ENCODE measurements at regions not wholly inside any gene's neighbourhood (a gene's known extent, or its start where the extent isn't known, plus 50 kb on each side); places are given as distances from the start of the nearest gene placed in this dataset.

DNA sequence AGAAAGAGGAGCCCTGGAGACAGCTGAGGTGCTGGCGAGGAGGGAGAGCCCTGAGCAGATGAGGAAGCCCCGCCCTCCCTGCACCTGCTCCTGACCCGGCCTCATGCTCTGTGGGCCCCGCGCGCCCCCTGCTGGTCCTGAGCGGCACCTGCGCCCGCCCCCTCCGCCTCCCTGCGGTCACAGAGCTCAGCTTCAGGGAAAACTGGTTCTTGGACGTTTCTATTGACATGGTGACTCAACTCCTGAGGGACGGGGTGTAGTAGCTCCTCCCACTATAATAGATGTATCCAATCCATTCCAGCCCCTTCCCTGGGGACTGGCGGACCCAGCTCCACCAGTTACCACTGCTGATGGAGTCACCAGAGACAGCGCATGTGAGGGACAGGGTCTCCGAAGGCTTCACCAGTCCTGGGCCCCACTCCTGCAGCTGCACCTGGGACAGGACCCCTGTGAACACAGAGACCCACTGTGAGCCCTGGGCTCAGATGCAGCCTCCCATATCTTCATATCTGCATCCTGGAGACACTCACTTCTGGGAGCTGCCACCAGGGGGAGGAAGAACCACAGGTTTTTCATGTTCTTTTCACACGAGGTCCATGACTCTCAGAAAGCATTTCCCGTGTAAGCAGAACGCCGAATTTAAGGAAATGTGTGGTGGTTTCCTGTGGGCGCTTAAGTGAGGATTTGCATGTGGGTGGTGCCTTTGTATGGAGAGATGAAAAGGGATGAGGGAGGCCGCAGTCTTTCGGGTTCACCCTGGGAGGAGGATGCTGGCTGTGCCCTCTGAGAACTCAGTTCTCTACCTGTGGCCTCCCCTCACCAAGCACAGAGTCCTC is 1346.4 kb downstream of the TMEM121 start:
- DNase-seq, result peak; percentile 1

DNA sequence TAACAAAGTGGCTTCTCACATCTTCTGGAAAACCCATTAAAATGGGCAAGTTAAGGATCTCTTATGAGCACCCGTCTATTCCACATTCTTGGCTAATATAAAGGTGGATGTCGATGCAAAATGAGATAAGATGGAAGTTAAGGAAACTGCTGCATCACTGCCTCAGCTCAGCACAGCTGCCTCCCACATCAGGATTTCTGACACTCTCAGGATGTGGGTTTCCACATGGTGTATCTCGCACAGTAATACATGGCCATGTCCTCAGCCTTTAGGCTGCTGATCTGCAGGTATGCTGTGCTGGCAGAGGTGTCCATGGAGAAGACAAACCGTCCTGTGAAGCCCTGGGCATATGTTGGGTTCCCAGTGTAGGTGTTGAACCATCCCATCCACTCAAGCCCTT is 1348.0 kb downstream of the TMEM121 start:
- DNase-seq, result no peak

GRCh38 chr14:106875503-106875902 is 1349.1 kb downstream of the TMEM121 start:
- no peak for DNase-seq

GRCh38 chr14:106876711-106877110 is 1350.3 kb downstream of the TMEM121 start:
- no peak for DNase-seq

DNA sequence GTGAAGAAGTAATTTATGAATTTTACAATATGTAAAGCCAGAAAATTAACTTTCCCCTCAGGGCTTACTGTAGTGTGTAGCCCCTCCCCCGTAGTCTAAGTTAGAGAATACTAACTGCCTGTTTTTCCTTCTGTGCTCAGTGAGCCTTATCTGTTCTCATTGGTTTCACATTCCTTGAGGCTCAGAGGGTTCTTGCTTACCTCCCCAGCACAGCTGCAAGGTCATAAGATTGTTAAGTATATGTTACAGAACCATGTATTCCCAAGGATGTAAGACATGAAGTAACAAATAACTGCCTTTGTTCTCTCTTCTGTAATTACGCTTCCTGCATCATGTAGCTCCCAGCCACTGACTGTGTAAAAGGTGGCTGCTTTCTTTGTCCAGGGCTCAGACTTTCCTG is 1351.1 kb downstream of the TMEM121 start:
- DNase-seq, result no peak

- peak; percentile 8 for DNase-seq
Observed at GRCh38 chr14:106879241-106879640, 1352.9 kb downstream of the TMEM121 start.

- peak; percentile 1 for DNase-seq
Observed at GRCh38 chr14:106883218-106883692, 1356.9 kb downstream of the TMEM121 start.
